ENCODE measurements at regions not wholly inside any gene's neighbourhood (a gene's known extent, or its start where the extent isn't known, plus 50 kb on each side); places are given as distances from the start of the nearest gene placed in this dataset.

GRCh38 chrX:117010243-117010642, 547.5 kb upstream of the CT83 start:
- Mint-ChIP-seq H3K27me3 (ENCODE audit: unreplicated experiment) (no peaks in the 10 kb centered on the region), H3K36me3 (ENCODE audit: unreplicated experiment) (no peaks in the 10 kb centered on the region), H3K27ac (ENCODE audit: unreplicated experiment) (no peak overlapping the region), H3K9me3 (ENCODE audit: unreplicated experiment) (peaks cover 45% of the 10 kb centered on the region), H3K4me3 (ENCODE audit: unreplicated experiment) (no peak overlapping the region), H3K4me1 (ENCODE audit: unreplicated experiment) (no peaks in the 10 kb centered on the region)
- no peak for TF ChIP-seq CTCF (IDR thresholded peaks at IDR 0.05)
- DNase-seq (ENCODE audit: extremely low spot score, unreplicated experiment), result no peak

DNA sequence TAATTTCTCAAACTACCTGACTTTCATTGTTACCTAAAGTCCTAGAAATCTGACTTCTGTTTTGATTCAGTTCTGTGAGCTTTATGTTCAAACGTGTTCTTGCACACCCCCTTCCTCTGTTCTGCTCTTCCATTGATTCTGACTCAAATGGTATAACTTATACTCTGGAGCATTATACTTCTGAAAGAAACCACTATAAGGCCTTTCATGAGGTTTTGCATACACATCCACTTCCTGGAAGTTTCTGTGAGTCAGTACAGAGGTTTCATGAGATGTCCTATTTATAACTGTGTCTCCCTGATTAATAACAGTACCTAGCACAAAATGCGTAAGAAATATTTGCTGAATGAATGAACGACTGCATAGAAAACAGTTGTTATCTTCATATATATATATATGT, 540.2 kb upstream of the CT83 start:
- no peaks in the 10 kb centered on the region for H3K27me3 Mint-ChIP-seq (ENCODE audit: unreplicated experiment)
- H3K4me1 Mint-ChIP-seq (ENCODE audit: unreplicated experiment), result no peaks in the 10 kb centered on the region
- TF ChIP-seq CTCF (IDR thresholded peaks at IDR 0.05), result no peak
- H3K9me3 Mint-ChIP-seq (ENCODE audit: unreplicated experiment), result peaks cover 28% of the 10 kb centered on the region
- no peak overlapping the region for H3K27ac Mint-ChIP-seq (ENCODE audit: unreplicated experiment)
- no peak for DNase-seq (ENCODE audit: extremely low spot score, unreplicated experiment)
- no peaks in the 10 kb centered on the region for H3K36me3 Mint-ChIP-seq (ENCODE audit: unreplicated experiment)
- no peak overlapping the region for H3K4me3 Mint-ChIP-seq (ENCODE audit: unreplicated experiment)

DNA sequence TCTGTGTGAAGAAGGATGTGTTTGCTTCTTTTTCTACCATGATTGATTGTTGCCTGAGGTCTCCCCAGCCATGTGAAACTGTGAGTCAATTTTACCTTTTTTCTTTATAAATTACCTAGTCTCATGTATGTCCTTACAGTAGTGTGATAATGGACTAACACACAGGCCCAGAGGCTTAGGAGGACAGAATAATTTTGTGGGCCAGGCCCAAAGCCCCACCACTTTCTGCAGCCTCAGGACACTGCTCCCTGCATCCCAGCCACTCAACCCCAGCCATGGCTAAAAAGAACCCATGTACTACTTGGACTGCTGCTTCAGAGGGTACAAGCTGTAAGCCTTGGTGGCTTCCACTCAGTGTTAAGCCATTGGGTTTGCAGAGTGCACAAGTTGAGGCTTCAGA, 512.7 kb upstream of the CT83 start:
- DNase-seq (ENCODE audit: extremely low spot score, unreplicated experiment), result no peak
- Mint-ChIP-seq H3K9me3 (ENCODE audit: unreplicated experiment) (peaks cover 62% of the 10 kb centered on the region), H3K27me3 (ENCODE audit: unreplicated experiment) (no peaks in the 10 kb centered on the region), H3K4me3 (ENCODE audit: unreplicated experiment) (no peak overlapping the region), H3K27ac (ENCODE audit: unreplicated experiment) (no peak overlapping the region), H3K36me3 (ENCODE audit: unreplicated experiment) (no peaks in the 10 kb centered on the region), H3K4me1 (ENCODE audit: unreplicated experiment) (no peaks in the 10 kb centered on the region)
- TF ChIP-seq CTCF (IDR thresholded peaks at IDR 0.05), result no peak

DNA sequence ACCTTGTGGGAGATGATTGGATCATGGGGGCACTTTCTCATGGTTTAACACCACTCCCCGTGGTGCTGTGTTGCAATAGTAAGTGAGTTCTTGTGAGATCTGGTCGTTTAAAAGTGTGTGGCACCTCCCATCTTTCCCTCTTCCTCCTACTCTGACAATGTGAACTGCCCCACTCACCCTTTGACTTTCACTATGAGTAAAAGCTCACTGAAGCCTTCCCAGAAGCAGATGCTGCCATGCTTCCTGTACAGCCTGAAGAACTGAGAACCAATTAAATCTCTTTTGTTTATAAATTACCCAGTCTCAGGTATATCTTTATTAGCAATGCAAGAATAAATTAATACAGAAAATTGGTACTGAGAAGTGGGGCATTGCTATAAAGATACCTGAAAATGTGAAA, 509.6 kb upstream of the CT83 start:
- no peak overlapping the region for H3K27ac Mint-ChIP-seq (ENCODE audit: unreplicated experiment)
- no peaks in the 10 kb centered on the region for H3K27me3 Mint-ChIP-seq (ENCODE audit: unreplicated experiment)
- no peaks in the 10 kb centered on the region for H3K4me1 Mint-ChIP-seq (ENCODE audit: unreplicated experiment)
- H3K9me3 Mint-ChIP-seq (ENCODE audit: unreplicated experiment), result peaks cover 38% of the 10 kb centered on the region
- no peak for TF ChIP-seq CTCF (IDR thresholded peaks at IDR 0.05)
- DNase-seq (ENCODE audit: extremely low spot score, unreplicated experiment), result no peak
- no peaks in the 10 kb centered on the region for H3K36me3 Mint-ChIP-seq (ENCODE audit: unreplicated experiment)
- no peak overlapping the region for H3K4me3 Mint-ChIP-seq (ENCODE audit: unreplicated experiment)

DNA sequence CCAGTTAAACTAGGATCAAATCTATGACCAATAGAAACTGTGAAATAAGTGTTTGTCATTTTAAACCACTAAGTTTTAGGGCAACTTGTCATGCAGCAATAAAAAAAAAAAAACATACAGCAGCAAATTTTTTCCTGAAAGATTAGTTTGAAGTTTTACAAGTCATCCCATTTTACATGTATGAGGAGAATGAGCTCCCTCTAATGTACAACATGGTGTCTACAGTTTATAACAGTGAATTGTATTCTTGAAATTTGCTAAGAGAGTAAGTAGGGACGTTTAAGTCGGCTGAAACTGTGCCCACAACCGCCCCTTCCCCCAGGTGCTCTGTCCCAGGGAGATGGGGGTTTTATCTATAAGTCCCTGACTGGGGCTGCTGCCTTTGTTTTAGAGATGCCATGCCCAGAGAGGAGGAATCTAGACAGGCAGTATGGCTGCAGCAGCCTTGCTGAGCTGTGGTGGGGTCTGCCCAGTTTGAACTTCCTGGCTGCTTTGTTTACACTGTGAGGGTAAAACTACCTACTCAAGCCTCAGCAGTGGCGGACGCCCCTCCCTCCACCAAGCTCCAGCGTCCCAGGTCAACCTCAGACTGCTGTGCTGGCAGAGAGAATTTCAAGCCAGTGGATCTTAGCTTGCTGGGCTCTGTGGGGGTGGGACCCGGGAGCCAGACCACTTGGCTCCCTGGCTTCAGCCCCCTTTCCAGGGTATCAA, 499.3 kb upstream of the CT83 start:
- Mint-ChIP-seq H3K27me3 (ENCODE audit: unreplicated experiment) (no peaks in the 10 kb centered on the region), H3K4me3 (ENCODE audit: unreplicated experiment) (no peak overlapping the region), H3K36me3 (ENCODE audit: unreplicated experiment) (no peaks in the 10 kb centered on the region), H3K27ac (ENCODE audit: unreplicated experiment) (no peak overlapping the region), H3K9me3 (ENCODE audit: unreplicated experiment) (peaks cover 7% of the 10 kb centered on the region), H3K4me1 (ENCODE audit: unreplicated experiment) (no peaks in the 10 kb centered on the region)
- no peak for DNase-seq (ENCODE audit: extremely low spot score, unreplicated experiment)
- no peak for TF ChIP-seq CTCF (IDR thresholded peaks at IDR 0.05)
